Astrocyte of the spinal cord (primary cell): ENCODE measurements at regions not wholly inside any gene's neighbourhood (a gene's known extent, or its start where the extent isn't known, plus 50 kb on each side); places are given as distances from the start of the nearest gene placed in this dataset.

ENCODE experiments used
- DNase-seq: peaks from one replicate; pipeline ENCODE4 v3.0.0; 2011; ENCODE audit warnings: low read depth, low spot score
- H3K4me3 ChIP-seq: 2 replicates; pipeline ENCODE4 v1.5.1; 2011; ENCODE audit warnings: low read depth, mild to moderate bottlenecking, low read length, moderate library complexity
- in situ Hi-C: cut with HindIII; loops from 2 replicates; pipeline ENCODE4 v1.10.0; 2017; ENCODE audit warnings: low sequenced_read_pairs
- TF ChIP-seq, protein P1 (sequence below): IDR thresholded peaks from 2 replicates; pipeline ENCODE4 v1.5.1; 2012; ENCODE audit warnings: low read depth, mild to moderate bottlenecking, low read length, inconsistent platforms

GRCh38 chr18:2104620-2105462 lies 466.5 kb downstream of the METTL4 start:
- no peak overlapping the region for H3K4me3 ChIP-seq
- DNase-seq, result peak; percentile 46
- in situ Hi-C loops, result no loop called here
- TF ChIP-seq, protein P1, sequence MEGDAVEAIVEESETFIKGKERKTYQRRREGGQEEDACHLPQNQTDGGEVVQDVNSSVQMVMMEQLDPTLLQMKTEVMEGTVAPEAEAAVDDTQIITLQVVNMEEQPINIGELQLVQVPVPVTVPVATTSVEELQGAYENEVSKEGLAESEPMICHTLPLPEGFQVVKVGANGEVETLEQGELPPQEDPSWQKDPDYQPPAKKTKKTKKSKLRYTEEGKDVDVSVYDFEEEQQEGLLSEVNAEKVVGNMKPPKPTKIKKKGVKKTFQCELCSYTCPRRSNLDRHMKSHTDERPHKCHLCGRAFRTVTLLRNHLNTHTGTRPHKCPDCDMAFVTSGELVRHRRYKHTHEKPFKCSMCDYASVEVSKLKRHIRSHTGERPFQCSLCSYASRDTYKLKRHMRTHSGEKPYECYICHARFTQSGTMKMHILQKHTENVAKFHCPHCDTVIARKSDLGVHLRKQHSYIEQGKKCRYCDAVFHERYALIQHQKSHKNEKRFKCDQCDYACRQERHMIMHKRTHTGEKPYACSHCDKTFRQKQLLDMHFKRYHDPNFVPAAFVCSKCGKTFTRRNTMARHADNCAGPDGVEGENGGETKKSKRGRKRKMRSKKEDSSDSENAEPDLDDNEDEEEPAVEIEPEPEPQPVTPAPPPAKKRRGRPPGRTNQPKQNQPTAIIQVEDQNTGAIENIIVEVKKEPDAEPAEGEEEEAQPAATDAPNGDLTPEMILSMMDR, result peak; percentile 77

DNA sequence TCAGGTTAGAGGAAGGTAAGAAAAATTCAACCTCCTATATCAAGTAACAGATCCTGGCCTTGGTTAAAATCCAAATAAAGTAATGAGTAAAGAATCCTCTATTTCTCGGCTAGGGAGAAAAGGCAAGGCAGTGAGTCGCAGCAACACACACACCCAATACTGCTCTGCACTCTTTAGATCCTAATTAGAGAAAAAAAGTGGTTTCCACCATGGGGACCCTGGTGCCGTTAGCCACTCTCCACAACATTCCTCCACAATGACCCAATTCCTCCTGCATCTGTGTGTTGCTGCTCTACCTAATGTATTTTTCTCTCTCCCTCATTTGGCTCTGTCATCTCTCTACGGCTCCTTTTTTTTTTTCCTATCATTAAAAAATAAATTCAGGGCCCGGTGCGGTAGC lies 462.7 kb downstream of the METTL4 start:
- peak; percentile 43 for DNase-seq
- TF ChIP-seq, protein P1, result no peak
- no peak overlapping the region for H3K4me3 ChIP-seq
- in situ Hi-C loops, result no loop called here

DNA sequence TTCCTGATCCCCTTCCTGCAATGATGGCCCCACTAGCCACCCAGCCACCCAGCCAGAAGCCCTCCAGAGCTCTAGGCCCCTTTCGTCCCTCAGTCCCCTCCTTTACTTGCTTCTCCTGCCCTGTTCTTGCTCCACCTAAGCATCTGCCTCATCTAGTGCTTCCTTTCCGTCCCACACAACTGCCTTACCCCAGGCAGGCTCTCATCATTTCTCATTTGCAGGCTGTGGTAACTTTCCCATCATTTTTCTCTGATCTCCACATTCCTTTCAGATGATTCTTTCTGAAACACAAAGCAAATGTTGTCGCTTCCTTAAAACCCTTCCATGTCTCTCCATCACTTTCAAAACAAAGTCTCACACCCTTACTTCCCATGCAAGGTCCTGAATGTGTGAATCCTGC lies 459.8 kb downstream of the METTL4 start:
- TF ChIP-seq, protein P1, result no peak
- in situ Hi-C loops, result no loop called here
- no peak overlapping the region for H3K4me3 ChIP-seq
- peak; percentile 60 for DNase-seq

- in situ Hi-C loops, result no loop called here
- no peak overlapping the region for H3K4me3 ChIP-seq
- peak; percentile 21 for DNase-seq
- TF ChIP-seq, protein P1, result no peak
Observed at GRCh38 chr18:2112435-2113045, 458.8 kb downstream of the METTL4 start.

- TF ChIP-seq, protein P1, result no peak
- H3K4me3 ChIP-seq, result no peak overlapping the region
- in situ Hi-C loops, result no loop called here
- no peak for DNase-seq
Observed at GRCh38 chr18:2114289-2114688, 457.0 kb downstream of the METTL4 start.

- no peak for DNase-seq
- no peak overlapping the region for H3K4me3 ChIP-seq
- in situ Hi-C loops, result no loop called here
- TF ChIP-seq, protein P1, result no peak
Observed at GRCh38 chr18:2114765-2115164, 456.5 kb downstream of the METTL4 start.
